HG03565 (cell line): ENCODE measurements at regions not wholly inside any gene's neighbourhood (a gene's known extent, or its start where the extent isn't known, plus 50 kb on each side); places are given as distances from the start of the nearest gene placed in this dataset.
"Not testable (repeated sequence)": the region's sequence is repeated elsewhere in the genome, so short reads cannot be mapped to it uniquely, and the experiment has no call there.

Experiments
- ATAC-seq: cut with Tn5 transposase; IDR thresholded peaks from one replicate; pipeline ENCODE4 v1.9.1; 2021; ENCODE audit warnings: mild to moderate bottlenecking, moderate library complexity; ENCODE audit not compliant: unreplicated experiment

DNA sequence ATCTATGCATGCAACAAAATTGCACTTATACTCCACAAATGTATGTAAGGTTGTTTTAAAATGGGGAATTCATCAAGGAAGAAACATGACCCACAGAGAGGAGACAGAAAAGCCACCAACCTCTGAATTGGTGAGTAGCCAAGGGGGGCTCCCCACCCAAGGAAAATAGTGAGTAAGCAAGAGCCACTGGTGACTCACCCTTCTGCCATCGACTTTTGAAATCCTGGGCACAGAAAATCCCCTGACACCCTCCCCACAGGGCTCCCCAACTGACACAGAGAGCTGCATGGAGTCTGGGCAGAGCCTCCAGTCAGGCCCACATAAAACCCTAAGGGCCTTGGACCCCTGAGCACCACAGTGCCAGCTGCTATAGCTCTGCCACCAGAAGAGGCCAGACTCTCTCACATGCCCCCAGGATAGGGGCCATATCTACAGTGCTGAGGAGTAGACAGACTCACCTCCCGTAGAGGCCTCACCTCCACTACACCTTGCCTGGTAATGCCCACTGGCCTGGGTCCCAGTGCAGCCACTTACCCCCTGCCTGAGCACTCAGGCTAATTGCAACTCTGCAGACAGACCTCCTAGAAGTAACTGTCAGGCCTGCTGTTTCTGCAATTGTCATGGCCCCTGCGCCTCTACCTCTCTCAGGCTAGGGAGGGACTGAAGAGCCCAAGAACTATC is 244.7 kb upstream of the WSB1 start:
- ATAC-seq: no peak

GRCh38 chr17:27065588-27065987 is 228.3 kb upstream of the WSB1 start:
- ATAC-seq: no peak

- ATAC-seq: no peak
Observed at GRCh38 chr17:27066315-27066714, 227.6 kb upstream of the WSB1 start.

GRCh38 chr17:27069842-27070508 is 223.9 kb upstream of the WSB1 start:
- ATAC-seq: no peak

- no peak for ATAC-seq
Observed at GRCh38 chr17:27070836-27071235, 223.1 kb upstream of the WSB1 start.

DNA sequence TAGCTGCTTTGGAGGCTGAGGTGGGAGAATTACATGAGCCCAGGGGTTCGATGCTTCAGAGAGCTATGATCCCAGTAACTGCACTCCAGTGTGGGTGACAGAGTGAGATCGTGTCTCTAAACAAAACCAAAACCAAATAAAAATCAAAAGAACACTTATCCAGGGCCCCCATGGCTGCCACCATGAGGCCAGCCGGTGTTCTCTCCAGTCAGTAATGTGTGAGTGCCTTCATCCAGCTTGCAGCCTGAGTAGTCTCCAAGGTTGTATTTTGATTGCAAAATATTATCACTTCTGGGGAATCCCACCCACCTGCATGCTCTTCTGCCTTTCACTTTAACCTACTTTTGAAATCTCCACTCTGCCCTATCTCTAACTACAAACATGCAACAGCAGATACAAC is 221.0 kb upstream of the WSB1 start:
- no peak for ATAC-seq

DNA sequence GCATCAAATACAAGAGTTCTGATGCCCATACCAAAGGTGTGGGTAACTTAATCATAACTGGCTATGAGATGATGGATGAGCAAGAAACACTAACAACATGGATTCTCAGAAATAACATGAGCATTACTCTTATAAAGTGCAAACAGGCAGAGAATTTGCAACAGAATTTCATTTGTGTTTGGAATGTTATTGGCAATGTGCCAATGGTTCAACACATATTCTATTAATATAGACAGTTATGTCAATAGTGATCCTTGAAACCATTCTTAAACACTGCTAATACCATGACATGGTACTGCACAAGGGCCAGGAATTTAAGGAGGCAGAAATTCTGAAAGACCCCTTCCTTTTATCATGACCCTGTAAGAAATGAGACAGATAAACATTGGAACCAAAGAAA is 217.1 kb upstream of the WSB1 start:
- ATAC-seq: no peak

GRCh38 chr17:27078296-27078695 is 215.6 kb upstream of the WSB1 start:
- no peak for ATAC-seq

DNA sequence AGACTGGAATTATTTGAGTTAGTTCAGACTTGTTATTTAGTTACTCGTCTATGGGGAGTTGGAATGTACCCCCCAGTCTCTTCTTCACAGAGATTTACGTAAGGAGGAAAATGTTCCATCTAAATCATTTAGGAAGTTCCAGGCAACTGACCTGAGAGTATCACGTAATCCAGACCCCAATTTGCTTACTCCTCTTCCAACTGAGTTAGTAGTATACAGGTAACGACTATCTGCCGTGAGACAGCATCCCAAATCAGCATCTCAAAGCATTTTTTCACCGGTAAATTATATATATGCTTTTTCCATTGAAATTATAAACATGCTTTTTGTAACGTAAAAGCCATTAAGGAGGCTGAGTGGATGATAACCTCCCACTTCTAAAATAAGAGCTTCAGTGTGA is 214.3 kb upstream of the WSB1 start:
- ATAC-seq: no peak

DNA sequence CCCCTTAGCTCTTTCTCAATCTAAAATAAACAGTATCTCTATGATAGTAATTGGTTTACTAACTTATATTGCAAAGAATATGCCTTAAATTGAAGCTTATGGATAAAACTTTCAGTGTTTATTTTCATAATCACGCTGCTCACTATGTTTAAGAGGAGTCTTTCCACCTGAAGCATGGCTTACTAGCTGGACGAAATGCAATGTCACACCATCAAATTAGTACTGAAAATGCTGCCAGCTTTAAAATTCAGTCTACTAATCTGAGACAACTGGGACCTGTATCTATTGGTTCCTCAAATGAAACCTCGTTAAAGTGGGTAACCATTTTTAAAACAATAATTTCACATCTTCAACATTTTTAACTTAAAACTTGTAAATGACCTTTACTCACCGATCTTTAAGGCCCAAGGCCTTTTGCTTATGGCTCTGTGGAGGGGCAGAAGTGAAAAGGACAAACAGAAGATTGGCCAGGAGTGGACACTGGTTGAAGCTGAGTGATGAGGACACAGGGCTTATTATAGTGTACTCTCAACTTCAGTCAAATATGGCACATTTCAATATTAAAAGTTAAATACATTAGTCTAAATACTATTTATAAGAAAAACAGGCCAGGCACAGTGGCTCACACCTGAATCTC is 212.8 kb upstream of the WSB1 start:
- ATAC-seq: no peak

DNA sequence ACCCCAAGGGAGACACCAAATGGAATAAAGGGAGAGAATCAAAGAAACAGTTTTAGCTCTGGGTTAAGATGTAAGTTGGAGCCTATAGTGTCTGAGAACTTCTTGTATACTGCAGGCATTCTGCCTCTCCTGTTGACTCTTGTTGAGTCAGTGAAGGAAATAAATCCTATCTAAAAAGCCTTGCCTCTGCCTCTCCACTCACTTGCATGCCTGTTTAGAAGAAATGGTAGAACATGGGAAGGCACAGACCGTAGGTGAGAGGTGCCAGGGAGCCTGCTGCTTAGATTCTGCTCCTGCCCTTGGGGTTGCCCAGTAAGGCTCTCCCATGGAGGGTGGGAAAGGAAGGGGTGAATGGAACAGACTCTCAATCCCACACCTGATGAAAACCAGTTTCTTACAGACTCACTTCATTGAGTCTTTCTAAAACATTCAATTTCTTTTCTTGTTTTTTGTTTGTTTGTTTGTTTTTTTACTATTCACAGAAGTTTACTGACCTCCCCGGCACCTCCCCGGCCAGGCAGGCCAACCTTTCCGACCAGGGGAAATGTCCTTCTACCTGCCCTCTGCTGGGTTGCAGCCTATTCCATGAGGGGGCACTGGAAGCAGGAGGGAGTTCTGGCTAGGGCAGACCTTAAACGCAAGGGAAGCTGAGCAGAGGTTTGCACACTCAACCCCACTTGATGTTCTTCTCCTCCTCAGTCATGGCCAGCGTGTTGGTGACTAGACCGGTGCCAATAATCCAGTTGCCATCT is 211.7 kb upstream of the WSB1 start:
- ATAC-seq: no peak

GRCh38 chr17:27082775-27083154 is 211.1 kb upstream of the WSB1 start:
- ATAC-seq: no peak

GRCh38 chr17:27083408-27084185 is 210.3 kb upstream of the WSB1 start:
- no peak for ATAC-seq

DNA sequence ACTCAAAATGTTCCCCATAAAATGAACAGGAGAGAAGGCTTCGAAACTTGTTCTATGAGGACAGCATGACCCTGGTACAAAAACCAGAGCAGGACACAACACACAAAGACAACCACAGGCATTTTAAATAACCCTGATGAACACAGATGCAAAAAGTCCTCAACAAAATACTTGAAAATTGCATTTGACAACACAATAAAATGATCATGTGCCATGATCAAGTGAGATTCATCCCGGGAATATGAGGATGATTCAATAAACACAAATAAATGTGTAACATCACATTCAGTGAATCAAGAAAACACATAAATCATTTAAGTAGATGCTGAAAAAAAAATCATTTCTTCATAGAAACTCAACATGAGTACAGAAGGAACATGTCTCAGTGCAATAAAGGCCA is 208.4 kb upstream of the WSB1 start:
- ATAC-seq: no peak

DNA sequence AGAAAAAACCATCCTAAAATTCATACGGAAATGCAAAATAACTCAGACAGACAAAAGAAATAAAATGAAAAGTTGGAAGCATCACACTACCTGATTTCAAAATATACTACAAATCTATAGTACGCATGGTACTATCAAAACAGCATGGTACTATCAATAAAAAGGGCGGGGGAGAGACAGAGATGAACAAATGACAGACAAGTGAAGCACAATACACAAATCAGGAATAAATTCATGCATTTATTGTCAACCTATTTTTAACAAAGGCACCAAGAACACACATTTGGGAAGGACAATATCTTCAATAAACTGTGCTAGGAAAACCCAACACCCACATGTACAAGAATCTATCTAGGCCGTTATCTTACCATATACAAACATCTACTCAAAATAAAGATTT is 207.4 kb upstream of the WSB1 start:
- ATAC-seq: no peak

GRCh38 chr17:27087935-27088766 is 205.8 kb upstream of the WSB1 start:
- ATAC-seq: no peak

GRCh38 chr17:27088767-27089078 is 205.2 kb upstream of the WSB1 start:
- ATAC-seq: no peak

DNA sequence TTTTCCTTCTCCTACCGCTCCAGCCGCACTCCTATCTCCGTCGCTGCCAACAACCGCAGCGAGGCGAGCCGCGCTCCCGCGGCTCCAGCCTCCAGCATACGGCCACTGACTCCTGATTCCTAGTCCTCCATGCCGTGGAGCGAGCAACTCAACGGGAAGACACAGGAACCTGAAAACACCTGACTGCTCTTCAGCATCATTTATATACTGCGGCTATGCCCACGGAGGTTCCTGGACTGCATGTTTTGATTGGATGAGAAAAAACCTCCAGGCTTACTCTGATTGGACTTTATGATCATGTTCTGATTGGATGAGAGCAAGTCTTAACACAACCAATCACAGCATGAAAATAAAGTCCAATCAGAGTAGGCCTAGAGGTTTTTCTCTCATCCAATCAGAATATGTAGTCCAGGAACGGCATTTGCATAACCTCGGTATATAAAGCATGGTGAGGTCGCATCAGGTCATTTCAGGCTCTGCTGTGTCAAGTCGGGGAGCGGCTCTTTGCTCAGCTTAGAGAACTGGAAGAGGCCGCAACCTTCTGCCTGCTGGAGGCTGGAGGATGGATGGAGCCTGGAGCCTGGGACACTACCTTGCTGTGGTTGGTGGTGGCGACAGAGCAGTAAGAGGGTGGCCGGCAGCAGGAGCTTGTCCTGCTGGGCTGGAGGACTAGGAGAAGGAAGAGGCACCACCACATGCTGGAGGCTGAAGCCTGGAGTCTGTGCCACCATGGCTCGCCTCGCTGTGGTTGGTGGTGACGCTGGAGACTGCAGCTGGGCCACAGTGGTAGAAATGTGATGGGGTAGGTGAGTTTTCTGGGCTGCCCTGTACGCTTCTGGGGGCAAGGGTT is 204.6 kb upstream of the WSB1 start:
- ATAC-seq: not testable (repeated sequence)

GRCh38 chr17:27089929-27090247 is 204.0 kb upstream of the WSB1 start:
- ATAC-seq: no peak
